IMR-90 (cell line): ENCODE measurements at regions not wholly inside any gene's neighbourhood (a gene's known extent, or its start where the extent isn't known, plus 50 kb on each side); places are given as distances from the start of the nearest gene placed in this dataset.

Experiments
- ATAC-seq: fragments of 200-7000 bp; cut with Tn5 transposase; 2 replicates; pipeline ENCODE4 v1.9.1; 2020; ENCODE audit warnings: low read depth, mild to moderate bottlenecking, moderate library complexity
- BruUV-seq: library from RNA; stranded (reverse); fragments of 400-500 nt; replicated peaks from 2 replicates; lab custom pipeline; 2021; lab: Mats Ljungman, UMichigan
- CTCF ChIA-PET: fragments of 300-600 bp; formaldehyde crosslinking; extraction: SDS; loops from one replicate; lab custom pipeline; 2021; ENCODE audit warnings: antibody characterized with exemption; lab: Yijun Ruan, JAX
- POLR2A ChIA-PET: fragments of 300-600 bp; sonication (Branson Sonifier 250); formaldehyde crosslinking; loops from one replicate; lab custom pipeline; 2022; ENCODE audit warnings: antibody characterized with exemption; ENCODE audit not compliant: unreplicated experiment; lab: Charles Lee
- DNase-seq: peaks from one replicate; pipeline ENCODE4 v3.0.0; 2013
- H2AFZ ChIP-seq: replicated peaks from 2 replicates; pipeline ENCODE3; 2013; ENCODE audit warnings: low read length, mild to moderate bottlenecking; ENCODE audit not compliant: poor library complexity
- H2AK5ac ChIP-seq: 2 replicates; pipeline ENCODE4 v1.6.1; 2013; ENCODE audit warnings: low read depth, low read length, inconsistent platforms
- H2AK9ac ChIP-seq: replicated peaks from 2 replicates; pipeline ENCODE3; 2013; ENCODE audit warnings: mild to moderate bottlenecking, low read depth, low read length, moderate library complexity; ENCODE audit not compliant: poor library complexity
- H2BK120ac ChIP-seq: 2 replicates; pipeline ENCODE4 v1.6.1; 2013; ENCODE audit warnings: low read depth, low read length, inconsistent platforms
- H2BK15ac ChIP-seq: 3 replicates; pipeline ENCODE4 v1.6.1; 2013; ENCODE audit warnings: low read depth, low read length, inconsistent platforms
- H2BK20ac ChIP-seq: 2 replicates; pipeline ENCODE4 v1.6.1; 2013; ENCODE audit warnings: low read depth, mild to moderate bottlenecking, inconsistent platforms, low read length, moderate library complexity
- H2BK5ac ChIP-seq: 2 replicates; pipeline ENCODE4 v1.6.1; 2013; ENCODE audit warnings: mild to moderate bottlenecking, low read depth, low read length, inconsistent platforms; ENCODE audit not compliant: poor library complexity, severe bottlenecking
- H3K14ac ChIP-seq: replicated peaks from 2 replicates; pipeline ENCODE4 v1.6.1; 2013; ENCODE audit warnings: low read depth, low read length, inconsistent platforms
- H3K18ac ChIP-seq: 2 replicates; pipeline ENCODE4 v1.6.1; 2013; ENCODE audit warnings: low read depth, low read length, control low read depth
- H3K23ac ChIP-seq: 2 replicates; pipeline ENCODE4 v1.6.1; 2013; ENCODE audit warnings: low read depth, low read length, inconsistent platforms
- H3K27ac ChIP-seq: 2 replicates; pipeline ENCODE4 v1.5.1; 2013; ENCODE audit warnings: mild to moderate bottlenecking, control low read depth, low read length; ENCODE audit not compliant: insufficient read depth
- H3K27me3 ChIP-seq: 2 replicates; pipeline ENCODE4 v1.6.1; 2013; ENCODE audit warnings: low read length; ENCODE audit not compliant: control insufficient read depth, insufficient read depth
- H3K36me3 ChIP-seq: 2 replicates; pipeline ENCODE4 v1.6.1; 2013; ENCODE audit warnings: low read length, mixed read lengths; ENCODE audit not compliant: control insufficient read depth, insufficient read depth
- H3K4ac ChIP-seq: 2 replicates; pipeline ENCODE4 v1.6.1; 2013; ENCODE audit warnings: low read depth, low read length, inconsistent platforms
- H3K4me1 ChIP-seq: 2 replicates; pipeline ENCODE4 v1.6.1; 2013; ENCODE audit warnings: low read length, mixed read lengths; ENCODE audit not compliant: control insufficient read depth, insufficient read depth
- H3K4me2 ChIP-seq: 2 replicates; pipeline ENCODE4 v1.6.1; 2013; ENCODE audit warnings: low read depth, mild to moderate bottlenecking, control low read depth, low read length, moderate library complexity
- H3K4me3 ChIP-seq: 2 replicates; pipeline ENCODE4 v1.5.1; 2013; ENCODE audit warnings: low read depth, mild to moderate bottlenecking, control low read depth, low read length, moderate library complexity; ENCODE audit not compliant: insufficient read depth
- H3K56ac ChIP-seq: 2 replicates; pipeline ENCODE4 v1.6.1; 2013; ENCODE audit warnings: low read length, inconsistent platforms; ENCODE audit not compliant: insufficient read depth; ENCODE audit errors: extremely low read depth
- H3K79me1 ChIP-seq, 2 experiments: 2 replicates each; pipeline ENCODE4 v1.6.1; 2013; ENCODE audit warnings: low read length in 2 of 2, inconsistent platforms in 1 of 2, low read depth in 1 of 2
- H3K9ac ChIP-seq: 2 replicates; pipeline ENCODE4 v1.6.1; 2013; ENCODE audit warnings: low read depth, low read length, control low read depth
- H3K9me1 ChIP-seq: 2 replicates; pipeline ENCODE4 v1.6.1; 2013; ENCODE audit warnings: low read length, inconsistent platforms; ENCODE audit not compliant: insufficient read depth
- H3K9me3 ChIP-seq: 2 replicates; pipeline ENCODE4 v1.6.1; 2013; ENCODE audit warnings: low read length; ENCODE audit not compliant: control insufficient read depth, insufficient read depth
- H4K20me1 ChIP-seq: 2 replicates; pipeline ENCODE4 v1.6.1; 2013; ENCODE audit warnings: low read length, inconsistent platforms; ENCODE audit not compliant: insufficient read depth
- H4K5ac ChIP-seq: 2 replicates; pipeline ENCODE4 v1.6.1; 2013; ENCODE audit warnings: mild to moderate bottlenecking, low read depth, low read length, control low read depth
- H4K8ac ChIP-seq, 2 experiments: 2 replicates each; pipeline ENCODE4 v1.6.1; 2013; ENCODE audit warnings: low read depth in 2 of 2, low read length in 2 of 2, control low read depth in 1 of 2, inconsistent platforms in 1 of 2
- H4K91ac ChIP-seq: 2 replicates; pipeline ENCODE4 v1.6.1; 2013; ENCODE audit warnings: low read depth, low read length, inconsistent platforms; ENCODE audit not compliant: insufficient read depth
- BHLHE40 ChIP-seq: fragments of 150-350 bp; IDR thresholded peaks from 2 replicates; pipeline ENCODE4 v1.6.1; 2016; ENCODE audit warnings: mild to moderate bottlenecking, low read depth, low read length
- CEBPB ChIP-seq: IDR thresholded peaks from 2 replicates; pipeline ENCODE4 v1.6.1; 2012; ENCODE audit warnings: low read depth, low read length, improper control_type of control experiment
- CTCF ChIP-seq: conservative IDR thresholded peaks from 2 replicates; pipeline ENCODE4 v1.5.1; 2012; ENCODE audit warnings: mild to moderate bottlenecking, low read depth, low read length, improper control_type of control experiment
- ELK1 ChIP-seq: fragments of 150-350 bp; IDR thresholded peaks from 2 replicates; pipeline ENCODE4 v1.6.1; 2016; ENCODE audit warnings: low read depth, mild to moderate bottlenecking, low read length, moderate library complexity, borderline replicate concordance
- FOS ChIP-seq: fragments of 150-350 bp; IDR thresholded peaks from 2 replicates; pipeline ENCODE4 v1.6.1; 2016; ENCODE audit warnings: low read depth, low read length
- MAFK ChIP-seq: IDR thresholded peaks from 2 replicates; pipeline ENCODE4 v1.6.1; 2012; ENCODE audit warnings: low read depth, low read length, improper control_type of control experiment
- MAZ ChIP-seq: IDR thresholded peaks from 2 replicates; pipeline ENCODE4 v1.6.1; 2012; ENCODE audit warnings: low read depth, mild to moderate bottlenecking, low read length, improper control_type of control experiment, moderate library complexity, borderline replicate concordance
- MXI1 ChIP-seq: IDR thresholded peaks from 2 replicates; pipeline ENCODE4 v1.6.1; 2012; ENCODE audit warnings: low read depth, mild to moderate bottlenecking, low read length, moderate library complexity, borderline replicate concordance
- NFE2L2 ChIP-seq: fragments of 150-350 bp; IDR thresholded peaks from 2 replicates; pipeline ENCODE4 v1.6.1; 2016; ENCODE audit warnings: low read depth, mild to moderate bottlenecking, low read length
- RAD21 ChIP-seq: IDR thresholded peaks from 2 replicates; pipeline ENCODE4 v1.6.1; 2012; ENCODE audit warnings: low read length, improper control_type of control experiment
- RCOR1 ChIP-seq: IDR thresholded peaks from 2 replicates; pipeline ENCODE4 v1.6.1; 2012; ENCODE audit warnings: mild to moderate bottlenecking, low read length, improper control_type of control experiment; ENCODE audit not compliant: insufficient replicate concordance
- RFX5 ChIP-seq: IDR thresholded peaks from 2 replicates; pipeline ENCODE4 v1.8.0; 2012; ENCODE audit warnings: low read depth, mild to moderate bottlenecking, low read length, moderate library complexity
- SMC3 ChIP-seq: fragments of 150-350 bp; IDR thresholded peaks from 2 replicates; pipeline ENCODE4 v1.6.1; 2016; ENCODE audit warnings: low read depth, mild to moderate bottlenecking, antibody characterized with exemption, low read length, moderate library complexity
- USF2 ChIP-seq: fragments of 150-350 bp; IDR thresholded peaks from 2 replicates; pipeline ENCODE4 v1.6.1; 2017; ENCODE audit warnings: mild to moderate bottlenecking, antibody characterized with exemption, low read length, low read depth
- WGBS, 2 experiments: methylation state at CpG; one replicate each; pipeline versions ENCODE4 v1.1.5 to v1.1.7; 2013; ENCODE audit warnings: missing lambda C conversion rate in 2 of 2; ENCODE audit not compliant: insufficient read length in 1 of 2; ENCODE audit errors: extremely low coverage in 2 of 2; 5-methylcytosine and 5-hydroxymethylcytosine counted together
- dilution Hi-C: fragments of 300-500 bp; cut with HindIII; formaldehyde crosslinking; loops from one replicate; pipeline ENCODE4 v1.14.3; 2018; ENCODE audit warnings: low sequenced_read_pairs; ENCODE audit not compliant: unreplicated experiment
- in situ Hi-C: fragments of 300-500 bp; cut with MboI; formaldehyde crosslinking; loops from 3 replicates; pipeline ENCODE4 v1.14.3; 2019; ENCODE audit warnings: low sequenced_read_pairs, inconsistent platforms, mixed read lengths
- intact Hi-C: fragments of 100-400 bp; cut with micrococcal nuclease; formaldehyde crosslinking; loops from 2 replicates; pipeline ENCODE4 v1.10.0; 2022

GRCh38 chr10:6700066-6700465 is 120.0 kb upstream of the PRKCQ start:
- no peak overlapping the region for H2AK5ac ChIP-seq
- H3K9me1 ChIP-seq = peaks cover 2% of the 10 kb centered on the region; the same call in 1 of the 2 replicates
- H3K79me1 ChIP-seq = no peaks in the 10 kb centered on the region
- dilution Hi-C loops (no loop called here), intact Hi-C loops (no loop called here), in situ Hi-C loops (no loop called here)
- no peak overlapping the region for H3K4ac ChIP-seq
- H2BK15ac ChIP-seq = no peak overlapping the region
- DNase-seq (no peak), ATAC-seq (no peak)
- H4K20me1 ChIP-seq = no peaks in the 10 kb centered on the region
- WGBS, 2 experiments = 80% methylated on average over 2 of the region's 4 CpGs; no CpG with 5 or more reads in 1 of the 2 experiments
- no peaks in the 10 kb centered on the region for H3K36me3 ChIP-seq
- no peak overlapping the region for H2AK9ac ChIP-seq
- no peak for TF ChIP-seq MAZ
- no peak for TF ChIP-seq FOS
- TF ChIP-seq RCOR1 = no peak
- TF ChIP-seq BHLHE40 = no peak
- TF ChIP-seq USF2 = no peak
- no peak for TF ChIP-seq NFE2L2
- TF ChIP-seq RAD21 = no peak
- no peak for TF ChIP-seq MXI1
- no peak for TF ChIP-seq CTCF
- TF ChIP-seq ELK1 = no peak
- no peak for TF ChIP-seq CEBPB
- no peak for TF ChIP-seq RFX5
- no peak for TF ChIP-seq MAFK
- TF ChIP-seq SMC3 = no peak
- no peaks in the 10 kb centered on the region; the same call in 1 of the 2 replicates for H3K27me3 ChIP-seq
- H4K5ac ChIP-seq = no peak overlapping the region
- H3K9me3 ChIP-seq = no peaks in the 10 kb centered on the region
- H4K8ac ChIP-seq = no peak overlapping the region
- H3K4me3 ChIP-seq = no peak overlapping the region
- H4K91ac ChIP-seq = no peak overlapping the region
- peaks cover 8% of the 10 kb centered on the region for H3K4me1 ChIP-seq
- no peak overlapping the region for H3K56ac ChIP-seq
- H3K14ac ChIP-seq = no peak overlapping the region
- CTCF ChIA-PET = no interaction called here
- BruUV-seq = no TSS peak
- no peak overlapping the region for H2BK120ac ChIP-seq
- no peak overlapping the region for H2AFZ ChIP-seq
- H3K4me2 ChIP-seq = no peak overlapping the region
- no peak overlapping the region for H3K18ac ChIP-seq
- no peak overlapping the region for H3K23ac ChIP-seq
- no peak overlapping the region for H3K9ac ChIP-seq
- H2BK5ac ChIP-seq = no peak overlapping the region
- no peak overlapping the region for H3K27ac ChIP-seq
- POLR2A ChIA-PET = no interaction called here
- H2BK20ac ChIP-seq = no peak overlapping the region
